ENCODE measurements at regions not wholly inside any gene's neighbourhood (a gene's known extent, or its start where the extent isn't known, plus 50 kb on each side); places are given as distances from the start of the nearest gene placed in this dataset.
A peak's percentile ranks its signal among the peaks of the same experiment; 100 is the strongest.

DNA sequence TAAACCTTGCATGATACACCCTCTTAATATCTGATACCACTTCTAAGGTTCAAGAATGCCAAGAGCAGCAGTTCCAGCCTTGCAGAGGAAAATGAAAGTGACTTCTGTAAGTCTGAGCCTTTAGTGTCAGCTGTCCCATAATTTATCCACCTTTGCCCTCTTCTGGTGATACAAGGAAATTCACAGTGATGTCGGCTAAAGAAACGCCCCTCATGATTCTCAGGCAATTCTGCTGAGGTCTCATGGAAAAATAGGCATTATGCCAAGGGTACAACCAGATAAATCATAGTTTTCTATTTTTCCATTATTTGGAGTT is 172.2 kb upstream of the CXCL13 start:
- Histone ChIP-seq H3K27me3 (replicated peaks; ENCODE audit: insufficient read depth) (peaks cover 36% of the 10 kb centered on the region), H3K9me3 (ENCODE audit: low read depth) (no peaks in the 10 kb centered on the region), H3K9me2 (ENCODE audit: insufficient read depth) (no peaks in the 10 kb centered on the region), H3K4me3 (no peak overlapping the region), H3K9ac (no peak overlapping the region), H3K4me1 (ENCODE audit: insufficient read depth) (no peaks in the 10 kb centered on the region), H3K4me2 (ENCODE audit: unreplicated experiment) (no peak overlapping the region), H3K27ac (no peak overlapping the region), H3F3A (ENCODE audit: insufficient read depth) (no peaks in the 10 kb centered on the region), H4K20me1 (ENCODE audit: insufficient read depth) (no peaks in the 10 kb centered on the region), H2AFZ (no peak overlapping the region), H3K36me3 (ENCODE audit: low read depth) (no peaks in the 10 kb centered on the region), H3K79me2 (ENCODE audit: insufficient read depth) (no peaks in the 10 kb centered on the region)
- TF ChIP-seq EZH2 (IDR thresholded peaks at IDR 0.05; ENCODE audit: insufficient read depth, poor library complexity, severe bottlenecking) (no peak), EZH2phosphoT487 (IDR thresholded peaks at IDR 0.05; ENCODE audit: insufficient read depth, low read depth) (no peak)
- WGBS, 2 experiments (ENCODE audit: low coverage in 1 of 2, low lambda C conversion rate in 2 of 2, missing lambda C conversion rate in 2 of 2), result 2 to 3% methylated on average over 2 of the region's 2 CpGs
- in situ Hi-C loops (cut with MboI), result no loop called here
- DNase-seq, result peak; percentile 59

DNA sequence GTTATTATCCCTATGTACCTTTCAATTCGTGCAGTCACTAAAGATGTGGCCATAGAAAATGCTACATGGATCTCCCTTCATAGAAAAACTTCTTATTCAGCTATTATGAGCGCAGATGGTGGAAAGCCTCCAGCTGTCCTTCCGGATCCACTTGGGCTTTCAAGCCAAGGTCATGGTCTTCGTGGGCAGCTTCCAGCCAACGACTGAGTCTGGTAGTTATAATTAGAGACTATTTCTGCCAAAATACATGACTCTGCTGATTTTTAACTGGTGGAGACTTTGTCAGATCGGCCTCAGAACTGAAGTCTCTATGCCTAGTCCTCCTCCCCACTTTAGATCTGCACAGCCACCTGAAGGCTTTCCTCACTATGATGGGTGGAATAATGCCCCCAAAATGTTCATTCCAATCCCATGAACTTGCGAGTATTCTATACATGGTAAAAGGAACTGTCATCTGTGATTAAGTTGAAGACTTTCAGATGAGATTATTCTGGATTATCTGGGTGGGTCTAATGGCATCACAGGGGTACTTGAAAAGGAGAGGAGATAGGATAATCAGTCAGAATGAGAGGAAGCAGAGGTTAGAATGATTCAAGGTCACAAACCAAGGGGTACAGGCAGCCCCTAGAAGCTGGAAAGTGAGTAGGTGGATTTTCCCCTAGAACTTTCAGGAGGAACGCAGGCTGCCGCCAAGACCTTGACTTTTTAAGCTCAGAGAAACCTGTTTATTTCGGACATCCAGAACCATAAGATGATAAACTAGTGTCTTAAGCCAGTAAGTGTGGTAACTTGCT is 171.1 kb upstream of the CXCL13 start:
- Histone ChIP-seq H3K27ac (no peak overlapping the region), H2AFZ (no peak overlapping the region), H3K79me2 (ENCODE audit: insufficient read depth) (no peaks in the 10 kb centered on the region), H3K27me3 (replicated peaks; ENCODE audit: insufficient read depth) (peaks cover 28% of the 10 kb centered on the region), H3K4me2 (ENCODE audit: unreplicated experiment) (no peak overlapping the region), H3K4me1 (ENCODE audit: insufficient read depth) (no peaks in the 10 kb centered on the region), H4K20me1 (ENCODE audit: insufficient read depth) (no peaks in the 10 kb centered on the region), H3K4me3 (no peak overlapping the region), H3K9ac (no peak overlapping the region), H3K9me3 (ENCODE audit: low read depth) (no peaks in the 10 kb centered on the region), H3F3A (ENCODE audit: insufficient read depth) (no peaks in the 10 kb centered on the region), H3K9me2 (ENCODE audit: insufficient read depth) (no peaks in the 10 kb centered on the region), H3K36me3 (ENCODE audit: low read depth) (no peaks in the 10 kb centered on the region)
- TF ChIP-seq EZH2 (IDR thresholded peaks at IDR 0.05; ENCODE audit: insufficient read depth, poor library complexity, severe bottlenecking), result no peak
- no peak for TF ChIP-seq EZH2phosphoT487 (IDR thresholded peaks at IDR 0.05; ENCODE audit: insufficient read depth, low read depth)
- no peak for DNase-seq
- in situ Hi-C loops (cut with MboI), result no loop called here
- 39 to 41% methylated on average over 10 of the region's 10 CpGs for WGBS, 2 experiments (ENCODE audit: low coverage in 1 of 2, low lambda C conversion rate in 2 of 2, missing lambda C conversion rate in 2 of 2)

DNA sequence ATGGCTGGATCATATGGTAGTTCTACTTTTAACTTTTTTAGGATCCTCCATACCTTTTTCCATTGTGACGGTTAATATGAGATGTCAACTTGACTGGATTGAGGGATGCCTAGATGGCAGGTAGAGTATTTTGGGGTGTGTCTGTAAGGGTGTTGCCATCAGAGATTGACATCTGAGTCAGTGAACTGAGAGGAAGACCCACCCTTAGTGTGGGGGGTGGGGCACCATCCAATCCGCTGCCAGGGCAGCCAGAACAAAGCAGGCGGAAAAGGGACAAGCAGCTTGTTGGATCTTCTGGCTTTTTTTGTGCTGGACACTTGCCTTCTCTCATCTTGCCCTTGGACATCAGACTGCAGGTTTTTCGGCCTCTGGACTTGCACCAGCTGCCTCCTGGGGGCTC is 168.5 kb upstream of the CXCL13 start:
- Histone ChIP-seq H2AFZ (no peak overlapping the region), H3K9ac (no peak overlapping the region), H3K4me1 (ENCODE audit: insufficient read depth) (no peaks in the 10 kb centered on the region), H3K4me2 (ENCODE audit: unreplicated experiment) (no peak overlapping the region), H3K27me3 (replicated peaks; ENCODE audit: insufficient read depth) (peaks cover 25% of the 10 kb centered on the region), H4K20me1 (ENCODE audit: insufficient read depth) (no peaks in the 10 kb centered on the region), H3K9me3 (ENCODE audit: low read depth) (no peaks in the 10 kb centered on the region), H3K79me2 (ENCODE audit: insufficient read depth) (no peaks in the 10 kb centered on the region), H3K9me2 (ENCODE audit: insufficient read depth) (no peaks in the 10 kb centered on the region), H3K4me3 (no peak overlapping the region), H3K27ac (no peak overlapping the region), H3F3A (ENCODE audit: insufficient read depth) (no peaks in the 10 kb centered on the region), H3K36me3 (ENCODE audit: low read depth) (no peaks in the 10 kb centered on the region)
- WGBS, 2 experiments (ENCODE audit: low coverage in 1 of 2, low lambda C conversion rate in 2 of 2, missing lambda C conversion rate in 2 of 2), result 71 to 75% methylated on average over 4 of the region's 4 CpGs
- no peak for TF ChIP-seq EZH2 (IDR thresholded peaks at IDR 0.05; ENCODE audit: insufficient read depth, poor library complexity, severe bottlenecking)
- no peak for TF ChIP-seq EZH2phosphoT487 (IDR thresholded peaks at IDR 0.05; ENCODE audit: insufficient read depth, low read depth)
- in situ Hi-C loops (cut with MboI), result no loop called here
- DNase-seq, result no peak

DNA sequence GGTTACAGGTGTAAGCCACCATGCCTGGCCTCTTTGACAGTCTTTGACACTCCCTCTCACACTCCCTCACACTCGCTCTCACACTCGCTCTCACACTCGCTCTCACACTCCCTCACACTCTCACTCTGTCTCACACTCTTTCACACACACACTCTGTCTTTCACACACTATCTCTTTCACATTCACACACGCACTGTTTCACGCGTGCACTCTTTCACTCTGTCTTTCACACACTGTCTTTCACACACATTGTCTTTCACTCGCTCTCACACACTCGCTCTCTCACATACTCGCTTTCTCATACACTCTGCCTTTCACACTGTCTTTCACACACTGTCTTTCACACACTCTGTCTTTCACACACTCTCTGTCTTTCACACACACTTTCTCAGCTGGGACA is 167.1 kb upstream of the CXCL13 start:
- Histone ChIP-seq H3K79me2 (ENCODE audit: insufficient read depth) (no peaks in the 10 kb centered on the region), H3K9ac (no peak overlapping the region), H3F3A (ENCODE audit: insufficient read depth) (no peaks in the 10 kb centered on the region), H3K9me2 (ENCODE audit: insufficient read depth) (no peaks in the 10 kb centered on the region), H3K4me2 (ENCODE audit: unreplicated experiment) (no peak overlapping the region), H3K4me3 (no peak overlapping the region), H3K9me3 (ENCODE audit: low read depth) (no peaks in the 10 kb centered on the region), H3K4me1 (ENCODE audit: insufficient read depth) (no peaks in the 10 kb centered on the region), H2AFZ (no peak overlapping the region), H3K36me3 (ENCODE audit: low read depth) (no peaks in the 10 kb centered on the region), H4K20me1 (ENCODE audit: insufficient read depth) (no peaks in the 10 kb centered on the region), H3K27me3 (replicated peaks; ENCODE audit: insufficient read depth) (peaks cover 31% of the 10 kb centered on the region), H3K27ac (no peak overlapping the region)
- in situ Hi-C loops (cut with MboI), result no loop called here
- WGBS, 2 experiments (ENCODE audit: low coverage in 1 of 2, low lambda C conversion rate in 2 of 2, missing lambda C conversion rate in 2 of 2), result 89 to 95% methylated on average over 9 of the region's 9 CpGs
- DNase-seq, result no peak
- TF ChIP-seq EZH2 (IDR thresholded peaks at IDR 0.05; ENCODE audit: insufficient read depth, poor library complexity, severe bottlenecking) (no peak), EZH2phosphoT487 (IDR thresholded peaks at IDR 0.05; ENCODE audit: insufficient read depth, low read depth) (no peak)

All from GM23248 (cell line).